Type B pancreatic cell (in vitro differentiated cells): ENCODE measurements at regions not wholly inside any gene's neighbourhood (a gene's known extent, or its start where the extent isn't known, plus 50 kb on each side); places are given as distances from the start of the nearest gene placed in this dataset.

Source experiments
- DNase-seq: peaks from one replicate; pipeline ENCODE4 v3.0.0; 2021; ENCODE audit warnings: mixed read lengths; ENCODE audit not compliant: unreplicated experiment; ENCODE audit errors: extremely low spot score
- H3K27ac Mint-ChIP-seq: 2 replicates; pipeline ENCODE4 v1.8.0; 2021; ENCODE audit warnings: mild to moderate bottlenecking, mixed read lengths
- H3K27me3 Mint-ChIP-seq: 2 replicates; pipeline ENCODE4 v1.8.0; 2021; ENCODE audit warnings: mixed read lengths
- H3K36me3 Mint-ChIP-seq: 2 replicates; pipeline ENCODE4 v1.8.0; 2021; ENCODE audit warnings: mixed read lengths
- H3K4me1 Mint-ChIP-seq: one replicate; pipeline ENCODE4 v1.8.0; 2021; ENCODE audit warnings: mixed read lengths; ENCODE audit not compliant: unreplicated experiment
- H3K4me3 Mint-ChIP-seq: 2 replicates; pipeline ENCODE4 v1.8.0; 2021; ENCODE audit warnings: mild to moderate bottlenecking, mixed read lengths
- H3K9me3 Mint-ChIP-seq: 2 replicates; pipeline ENCODE4 v1.8.0; 2021; ENCODE audit warnings: mixed read lengths
- CTCF ChIP-seq: fragments of 200-600 bp; sonication (generic); conservative IDR thresholded peaks from 2 replicates; pipeline ENCODE4 v1.5.0; 2021; ENCODE audit warnings: antibody characterized with exemption, mild to moderate bottlenecking

- no peak for DNase-seq
- Mint-ChIP-seq H3K36me3 (no peaks in the 10 kb centered on the region), H3K4me3 (no peak overlapping the region), H3K9me3 (peaks cover 3% of the 10 kb centered on the region), H3K27me3 (no peaks in the 10 kb centered on the region), H3K27ac (no peak overlapping the region), H3K4me1 (peaks cover 5% of the 10 kb centered on the region)
- no peak for TF ChIP-seq CTCF
These were observed 56.4 kb downstream of the CD24 start for GRCh38 chr6:106918115-106918514.

- H3K36me3 Mint-ChIP-seq, result no peaks in the 10 kb centered on the region
- peaks cover 11% of the 10 kb centered on the region for H3K4me1 Mint-ChIP-seq
- TF ChIP-seq CTCF, result no peak
- peaks cover 3% of the 10 kb centered on the region for H3K9me3 Mint-ChIP-seq
- H3K27me3 Mint-ChIP-seq, result no peaks in the 10 kb centered on the region
- DNase-seq, result no peak
- H3K27ac Mint-ChIP-seq, result peak overlapping the region; percentile 84
- H3K4me3 Mint-ChIP-seq, result no peak overlapping the region
These were observed 57.6 kb downstream of the CD24 start for GRCh38 chr6:106916891-106917290.

- Mint-ChIP-seq H3K4me1 (peaks cover 26% of the 10 kb centered on the region), H3K36me3 (no peaks in the 10 kb centered on the region), H3K27me3 (no peaks in the 10 kb centered on the region), H3K4me3 (peak overlapping the region; percentile 72), H3K27ac (peak overlapping the region; percentile 95), H3K9me3 (peaks cover 7% of the 10 kb centered on the region)
- no peak for DNase-seq
- no peak for TF ChIP-seq CTCF
These were observed 60.8 kb downstream of the CD24 start for GRCh38 chr6:106913676-106914280.

GRCh38 chr6:106913111-106913510 is 61.4 kb downstream of the CD24 start:
- Mint-ChIP-seq H3K9me3 (peaks cover 7% of the 10 kb centered on the region), H3K36me3 (no peaks in the 10 kb centered on the region), H3K27me3 (no peaks in the 10 kb centered on the region), H3K4me3 (peak overlapping the region; percentile 61), H3K4me1 (peaks cover 30% of the 10 kb centered on the region), H3K27ac (peak overlapping the region; percentile 95)
- no peak for TF ChIP-seq CTCF
- no peak for DNase-seq

GRCh38 chr6:106912091-106912490 is 62.4 kb downstream of the CD24 start:
- Mint-ChIP-seq H3K27me3 (no peaks in the 10 kb centered on the region), H3K36me3 (no peaks in the 10 kb centered on the region), H3K4me3 (no peak overlapping the region), H3K27ac (peak overlapping the region; percentile 95), H3K9me3 (peaks cover 7% of the 10 kb centered on the region), H3K4me1 (peaks cover 35% of the 10 kb centered on the region)
- TF ChIP-seq CTCF, result no peak
- no peak for DNase-seq
